GM21423 (cell line): ENCODE measurements at regions not wholly inside any gene's neighbourhood (a gene's known extent, or its start where the extent isn't known, plus 50 kb on each side); places are given as distances from the start of the nearest gene placed in this dataset.

Experiments
- ATAC-seq: cut with Tn5 transposase; IDR thresholded peaks from one replicate; pipeline ENCODE4 v1.9.1; 2021; ENCODE audit warnings: mild to moderate bottlenecking, moderate library complexity; ENCODE audit not compliant: unreplicated experiment

GRCh38 chr18:78767648-78768071, 212.0 kb upstream of the SALL3 start:
- ATAC-seq, result no peak

GRCh38 chr18:78768221-78768620, 211.4 kb upstream of the SALL3 start:
- no peak for ATAC-seq

GRCh38 chr18:78768656-78769501, 210.7 kb upstream of the SALL3 start:
- ATAC-seq, result no peak

- no peak for ATAC-seq
Measured at GRCh38 chr18:78769502-78770105, 210.0 kb upstream of the SALL3 start.

- ATAC-seq, result no peak
Measured at GRCh38 chr18:78770139-78770822, 209.3 kb upstream of the SALL3 start.

- no peak for ATAC-seq
Measured at GRCh38 chr18:78770823-78771139, 208.8 kb upstream of the SALL3 start.

- no peak for ATAC-seq
Measured at GRCh38 chr18:78771496-78772359, 207.9 kb upstream of the SALL3 start.

GRCh38 chr18:78772360-78773302, 207.0 kb upstream of the SALL3 start:
- no peak for ATAC-seq

- ATAC-seq, result no peak
Measured at GRCh38 chr18:78773303-78773755, 206.3 kb upstream of the SALL3 start.

GRCh38 chr18:78773819-78774218, 205.8 kb upstream of the SALL3 start:
- ATAC-seq, result no peak

- ATAC-seq, result no peak
Measured at GRCh38 chr18:78774741-78775141, 204.9 kb upstream of the SALL3 start.

GRCh38 chr18:78776151-78776550, 203.5 kb upstream of the SALL3 start:
- no peak for ATAC-seq

- ATAC-seq, result no peak
Measured at GRCh38 chr18:78776706-78777285, 202.8 kb upstream of the SALL3 start.

GRCh38 chr18:78777992-78778391, 201.6 kb upstream of the SALL3 start:
- no peak for ATAC-seq

- no peak for ATAC-seq
Measured at GRCh38 chr18:78778651-78779050, 201.0 kb upstream of the SALL3 start.

- no peak for ATAC-seq
Measured at GRCh38 chr18:78779996-78780718, 199.5 kb upstream of the SALL3 start.

- no peak for ATAC-seq
Measured at GRCh38 chr18:78780719-78781600, 198.7 kb upstream of the SALL3 start.

- no peak for ATAC-seq
Measured at GRCh38 chr18:78781601-78781960, 198.0 kb upstream of the SALL3 start.
